DMS79 (cell line): ENCODE measurements at regions not wholly inside any gene's neighbourhood (a gene's known extent, or its start where the extent isn't known, plus 50 kb on each side); places are given as distances from the start of the nearest gene placed in this dataset.

Experiments
- DNase-seq: peaks from one replicate; lab custom pipeline; 2025; lab: John Stamatoyannopoulos, UW

DNA sequence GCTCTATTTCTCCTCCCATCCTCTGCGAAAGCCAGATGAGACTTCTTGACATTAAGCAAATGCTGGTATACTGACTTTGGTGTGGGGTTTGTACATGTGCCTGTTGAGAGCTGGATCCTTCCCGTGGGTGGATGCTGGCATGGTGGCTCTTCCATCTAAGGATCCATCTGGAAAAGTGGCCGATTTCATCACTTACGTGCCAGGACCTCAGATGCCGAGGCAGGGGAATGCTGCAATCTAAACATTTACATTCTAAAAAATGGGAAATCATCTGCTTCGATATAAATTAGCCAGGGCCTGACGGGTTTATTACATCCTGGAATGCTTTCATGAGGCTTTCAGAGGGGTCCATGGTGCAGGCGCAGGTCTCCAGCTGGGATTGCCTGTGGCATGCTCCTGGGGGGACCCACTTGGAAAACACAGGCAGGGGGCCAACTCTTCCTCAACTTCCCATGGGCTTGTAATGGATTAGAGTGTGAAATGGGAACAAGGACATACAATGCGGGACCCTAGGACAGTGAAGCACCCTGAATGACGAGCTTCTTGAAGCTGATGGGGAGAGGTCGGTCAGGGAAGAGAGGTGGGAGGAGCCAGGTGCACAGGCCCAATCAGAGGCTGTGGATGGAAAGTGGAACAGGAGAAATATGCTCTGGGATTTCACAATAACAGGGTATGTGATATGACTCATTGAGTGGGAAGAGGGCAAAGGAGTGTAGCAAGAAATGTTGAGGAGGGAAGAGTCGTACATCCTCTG, 105.5 kb upstream of the PITX1 start:
- no peak for DNase-seq

DNA sequence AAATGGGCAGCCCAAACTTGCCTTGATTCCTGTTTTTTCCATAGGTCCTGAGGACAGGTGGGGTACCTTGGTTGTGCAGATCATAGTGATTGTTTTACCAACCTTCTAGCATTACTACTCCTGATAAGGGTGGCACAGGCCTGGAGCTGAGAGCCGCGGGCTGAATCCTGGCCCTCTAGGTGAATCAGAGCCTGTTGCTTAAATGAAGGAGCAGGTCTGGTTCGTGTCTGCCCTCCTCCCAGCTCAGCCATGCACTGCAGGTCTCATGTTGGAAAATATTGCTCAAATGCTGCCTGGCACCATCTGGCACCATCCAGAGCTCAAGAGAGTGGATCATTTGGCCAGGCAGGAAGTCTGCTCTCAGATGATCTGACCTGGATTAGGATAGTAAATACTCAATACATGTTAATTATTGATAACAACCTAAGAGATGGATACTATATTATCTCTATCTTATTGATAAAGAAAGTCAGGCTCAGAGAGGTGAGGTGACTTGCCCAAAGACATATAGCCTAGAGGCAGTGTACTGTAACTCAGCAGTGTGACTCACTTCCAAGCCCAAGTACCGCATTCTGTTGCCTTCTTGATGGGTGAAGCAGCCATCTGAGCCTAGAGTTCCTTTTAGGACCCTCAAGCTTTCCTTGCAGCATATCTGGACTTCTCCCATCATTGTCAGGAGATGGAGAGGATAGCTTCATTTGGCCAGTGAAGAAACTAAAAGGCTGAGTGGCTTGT, 104.3 kb upstream of the PITX1 start:
- DNase-seq = no peak

DNA sequence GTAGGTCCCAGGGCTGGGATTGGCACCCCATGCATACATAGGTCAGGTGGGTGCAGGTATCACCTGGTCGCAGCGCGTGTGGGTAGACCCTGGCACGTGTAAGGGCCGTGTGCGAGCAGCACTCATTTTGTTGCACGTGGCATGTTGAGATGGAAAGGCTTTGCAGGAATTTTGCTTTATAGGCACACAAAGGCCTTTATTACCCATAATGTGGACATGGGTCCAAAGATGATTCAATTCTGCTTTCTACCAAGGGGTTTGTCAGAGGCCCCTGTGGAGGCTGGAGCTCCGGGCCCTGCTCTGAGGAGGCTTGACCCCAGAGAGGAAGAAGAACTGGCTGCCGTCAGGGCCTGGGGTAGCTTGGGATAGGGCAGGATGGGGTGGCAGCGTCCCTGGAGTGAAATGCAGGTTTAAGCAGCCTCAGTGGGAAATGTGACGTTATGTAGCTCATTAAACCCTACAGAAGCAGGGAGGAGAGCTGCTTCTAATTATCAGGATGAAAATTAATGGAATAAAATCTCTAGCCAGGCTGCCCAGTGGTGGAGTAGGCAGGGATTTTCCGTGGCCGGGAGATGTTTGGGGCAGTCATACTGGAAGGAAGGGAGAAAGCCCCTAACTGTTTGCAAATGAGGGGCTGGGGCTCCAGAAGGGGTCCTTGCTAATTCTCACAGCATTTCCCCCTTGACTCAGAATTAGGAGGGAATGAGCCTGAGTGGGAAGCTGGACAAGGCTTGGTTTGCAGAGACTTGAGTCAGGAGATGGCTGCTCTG, 103.3 kb upstream of the PITX1 start:
- no peak for DNase-seq

- no peak for DNase-seq
These were observed 102.5 kb upstream of the PITX1 start for GRCh38 chr5:135136546-135136945.

DNA sequence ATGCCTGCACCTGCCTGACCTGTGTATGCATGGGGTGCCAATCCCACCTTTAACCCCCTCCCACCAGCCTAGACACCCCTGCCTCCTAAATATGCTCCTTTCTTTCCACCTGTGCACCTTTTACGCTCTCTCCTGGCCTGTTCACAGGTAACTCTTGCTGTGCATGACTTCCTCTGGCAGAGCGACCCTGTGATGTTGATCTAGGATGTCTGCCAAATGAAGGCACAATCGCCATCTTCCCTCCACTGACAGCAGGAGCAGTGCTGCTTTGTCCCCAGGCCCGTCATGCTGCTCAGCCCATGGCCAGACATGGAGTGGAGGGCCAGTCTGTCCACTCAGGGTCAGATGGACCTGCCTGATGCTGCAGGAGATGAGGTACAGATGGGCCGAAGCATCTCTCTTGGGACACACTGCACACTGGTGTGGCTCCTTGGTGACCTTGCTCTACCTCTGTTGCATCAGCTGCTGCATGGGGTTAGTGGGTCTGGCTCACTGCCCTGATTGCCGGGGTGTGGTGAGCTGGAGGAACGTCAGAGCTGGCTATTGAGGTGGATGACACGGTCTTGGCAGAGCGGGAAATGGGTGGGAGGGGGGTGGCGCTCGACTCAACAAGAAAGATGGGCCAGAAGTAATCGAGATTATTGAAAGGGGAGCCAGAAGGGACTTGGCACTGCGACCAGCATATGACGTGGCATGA, 101.7 kb upstream of the PITX1 start:
- peak; percentile 84 for DNase-seq

DNA sequence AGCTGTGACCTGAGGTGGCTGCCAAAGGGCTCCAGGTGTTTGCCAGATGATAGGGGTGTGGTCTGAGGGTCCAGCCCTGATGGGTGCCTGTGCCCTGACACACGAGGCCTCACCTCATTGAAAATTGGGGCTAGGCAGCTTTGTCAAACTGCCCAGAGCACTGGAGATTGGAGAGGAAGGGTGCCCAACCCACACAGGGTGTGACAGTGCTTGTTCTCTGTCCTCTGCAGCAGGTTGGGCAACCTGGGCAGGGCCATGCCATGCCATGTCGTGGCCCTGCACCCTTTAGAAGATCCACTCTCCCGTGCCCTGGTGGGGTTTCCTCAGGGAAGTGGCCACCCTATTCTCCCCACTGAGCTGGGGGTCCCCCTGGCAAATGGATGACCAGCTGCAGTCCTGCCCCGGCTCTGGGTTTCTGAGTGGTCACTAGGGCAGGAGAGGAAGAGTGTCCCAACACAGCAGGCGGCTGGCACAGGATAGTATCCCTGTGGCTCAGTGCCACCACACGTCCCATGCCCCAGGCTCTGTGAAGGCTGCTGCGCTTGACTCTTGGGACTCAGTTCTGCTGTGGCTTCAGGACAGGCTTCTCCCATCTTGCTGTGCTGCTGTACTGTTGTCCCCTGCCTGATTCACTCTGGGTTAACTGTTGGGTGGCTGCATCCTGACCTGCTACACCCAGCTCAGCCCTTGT, 100.8 kb upstream of the PITX1 start:
- DNase-seq = peak; percentile 46

DNA sequence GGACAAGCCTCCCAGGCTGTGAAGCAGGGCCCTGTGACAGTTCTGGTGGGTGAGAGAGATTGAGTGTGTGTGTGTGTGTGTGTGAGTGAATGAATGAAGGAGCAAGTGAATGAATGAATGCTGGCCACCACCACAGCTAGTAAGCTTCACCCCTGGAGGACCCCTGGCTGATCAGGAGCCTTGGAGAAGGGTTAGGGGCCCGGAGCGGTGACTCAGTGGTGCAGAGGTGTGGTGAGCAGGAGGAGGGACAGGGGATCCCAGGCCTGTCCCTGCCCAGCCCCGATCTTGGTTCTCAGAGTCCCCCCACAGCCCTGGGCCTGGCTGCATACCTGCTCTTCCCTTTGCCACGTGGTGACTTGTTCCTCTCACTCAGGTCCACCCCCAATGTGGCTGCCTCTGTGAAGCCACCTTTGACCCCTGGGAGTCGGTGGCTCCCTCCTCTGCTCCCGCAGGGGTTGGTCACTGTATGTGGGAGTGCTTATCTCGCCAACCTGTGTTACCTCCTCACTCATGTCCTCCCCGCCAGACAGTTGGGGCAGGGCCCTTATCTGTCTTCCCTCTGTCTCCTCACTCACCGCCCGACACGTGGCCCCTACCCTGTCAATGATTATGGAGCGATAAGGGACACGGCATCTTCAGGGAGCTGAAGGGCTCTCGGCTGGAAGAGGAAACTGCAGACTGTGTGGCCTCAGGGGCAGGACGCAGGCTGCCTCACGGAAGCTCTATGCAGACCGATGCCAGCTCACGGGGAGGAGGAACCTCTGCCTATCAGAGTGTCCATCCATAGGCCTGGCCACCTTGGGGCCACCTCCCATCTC, 99.9 kb upstream of the PITX1 start:
- DNase-seq = no peak

GRCh38 chr5:135133181-135133580, 99.2 kb upstream of the PITX1 start:
- no peak for DNase-seq

DNA sequence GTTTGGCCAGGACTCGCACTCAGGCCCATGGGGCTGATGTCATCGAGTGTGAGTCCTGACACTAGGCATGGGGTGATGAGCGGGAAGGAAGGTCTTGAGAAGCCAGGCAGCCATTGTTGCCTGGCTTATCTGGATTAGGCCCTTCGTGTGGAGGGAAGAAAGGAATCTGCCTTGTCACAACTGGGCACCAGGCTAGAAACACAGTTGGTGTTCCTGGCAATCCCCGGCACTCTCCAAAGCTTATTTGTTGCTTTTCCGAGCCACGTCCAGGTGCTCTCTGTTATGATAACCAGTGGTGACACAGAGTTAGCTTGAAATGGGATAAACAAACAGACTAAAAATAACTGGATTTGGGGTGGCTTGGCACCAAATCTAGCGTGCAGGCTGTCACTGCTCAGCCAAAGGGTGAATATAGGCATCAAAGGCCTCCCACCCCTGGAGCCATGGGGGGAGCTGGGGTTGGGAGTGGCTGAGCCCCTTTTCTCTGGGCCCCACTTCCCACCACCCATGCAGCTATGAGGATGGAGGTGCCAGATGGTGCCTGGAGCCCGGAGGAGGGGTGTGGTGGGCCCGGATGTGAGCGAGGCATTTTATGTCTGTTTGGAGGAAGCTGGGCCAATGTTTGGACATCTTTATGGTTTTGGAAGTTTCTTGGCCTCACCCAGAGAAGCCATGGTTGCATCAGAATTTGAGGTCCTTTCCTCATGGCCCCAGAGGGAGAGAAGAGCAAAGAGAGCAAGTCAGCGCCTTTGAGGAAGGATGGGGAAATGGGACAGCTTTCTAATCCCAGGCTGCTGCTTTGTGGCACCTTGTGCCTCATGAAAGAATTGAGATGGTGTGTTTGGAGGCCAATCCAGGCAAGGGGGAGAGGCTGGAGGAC, 98.0 kb upstream of the PITX1 start:
- DNase-seq = no peak

GRCh38 chr5:135130261-135131215, 96.5 kb upstream of the PITX1 start:
- peak; percentile 12 for DNase-seq

DNA sequence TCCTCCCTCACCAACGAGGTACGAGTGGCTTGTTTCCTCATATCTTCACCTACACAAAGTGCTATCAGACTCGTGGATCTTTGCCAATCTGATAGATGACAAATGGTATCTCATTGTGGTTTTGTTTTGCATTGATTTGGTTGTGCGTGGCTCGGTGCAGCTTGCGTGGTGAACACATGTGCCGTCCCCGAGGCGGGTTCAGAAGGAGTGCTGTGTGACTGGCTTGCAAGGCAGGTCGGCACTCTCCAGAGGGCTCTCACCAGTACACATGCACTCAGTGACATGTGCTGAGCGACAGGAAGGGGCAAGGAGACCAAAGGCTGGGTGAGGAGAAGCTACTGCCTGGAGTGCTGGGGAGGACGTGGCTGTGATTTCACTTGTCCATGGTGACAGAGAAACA, 95.3 kb upstream of the PITX1 start:
- DNase-seq = no peak

DNA sequence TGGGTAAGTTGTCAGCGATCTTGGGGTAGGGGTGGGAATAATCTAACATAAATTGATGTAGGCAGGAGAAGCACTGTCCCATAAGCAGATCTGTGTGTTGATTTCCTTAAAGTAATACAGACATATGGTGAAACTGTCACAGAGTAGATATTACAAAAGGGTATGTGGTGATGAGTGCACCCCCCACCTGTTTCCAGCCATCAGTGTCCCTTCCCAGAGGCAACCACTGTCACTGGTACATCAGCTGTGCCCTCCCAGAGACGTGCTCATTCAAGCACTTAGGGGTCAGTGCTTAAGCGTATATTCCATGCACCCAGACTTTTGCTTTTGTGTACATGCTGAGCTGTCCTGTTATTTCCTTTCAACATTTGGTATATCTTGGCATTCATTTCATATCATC, 94.3 kb upstream of the PITX1 start:
- DNase-seq = no peak

GRCh38 chr5:135127439-135128240, 93.6 kb upstream of the PITX1 start:
- no peak for DNase-seq

DNA sequence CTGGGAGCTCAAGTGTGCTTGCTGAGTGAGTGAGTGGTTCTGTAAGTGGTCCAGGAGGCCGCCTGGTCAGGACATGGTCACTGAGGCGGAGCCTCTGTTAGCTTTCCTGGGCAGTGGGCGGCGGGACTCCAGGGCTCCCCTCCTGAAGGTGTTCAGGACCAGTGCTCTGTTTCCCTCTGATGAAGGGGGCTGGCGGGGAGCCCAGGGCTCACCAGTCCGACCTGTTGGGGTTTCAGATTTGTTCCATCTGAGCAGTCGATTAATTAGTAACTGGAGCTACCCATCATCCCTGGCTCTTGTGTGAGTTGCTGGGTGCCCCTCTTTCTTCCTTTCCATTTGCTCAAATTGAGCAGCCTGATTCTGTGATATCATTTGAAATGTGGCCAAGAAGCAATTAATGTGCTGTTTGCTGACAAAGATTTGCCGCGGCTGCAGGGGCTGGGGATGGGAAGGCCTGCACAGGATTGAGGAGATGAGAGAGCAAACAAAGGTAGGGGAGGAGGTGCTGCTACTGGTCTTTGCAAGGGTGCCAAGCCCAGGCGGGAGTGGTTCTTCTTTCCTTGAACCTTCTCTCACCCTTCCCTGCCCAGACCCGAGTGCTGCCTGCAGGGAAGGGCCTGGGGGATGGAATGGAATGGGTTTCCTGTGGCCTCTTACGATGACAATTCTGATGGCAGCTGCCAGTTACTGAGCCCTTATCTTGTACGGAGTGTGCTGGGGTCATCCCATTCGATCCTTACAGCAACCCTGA, 92.8 kb upstream of the PITX1 start:
- DNase-seq = peak; percentile 90

DNA sequence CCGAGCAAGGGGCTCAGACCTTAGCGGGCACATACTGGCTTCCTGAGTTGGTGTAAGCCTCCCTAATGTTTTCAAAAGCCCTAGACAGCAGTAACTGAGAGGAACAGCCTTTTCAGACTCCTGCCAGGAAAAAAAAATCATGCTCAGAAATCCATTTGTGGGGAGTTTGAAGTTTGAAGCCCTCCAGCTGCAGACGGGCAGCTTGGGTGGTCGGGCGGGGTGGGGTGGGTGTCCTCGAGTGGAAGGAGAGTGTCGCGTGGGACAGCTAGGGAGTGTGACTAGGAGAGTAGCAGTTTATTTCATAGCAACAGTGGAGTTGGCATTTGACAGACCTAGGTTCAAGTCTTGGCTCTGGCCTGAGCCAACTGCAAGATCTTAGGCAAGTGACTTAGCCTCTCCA, 90.7 kb upstream of the PITX1 start:
- DNase-seq = no peak

DNA sequence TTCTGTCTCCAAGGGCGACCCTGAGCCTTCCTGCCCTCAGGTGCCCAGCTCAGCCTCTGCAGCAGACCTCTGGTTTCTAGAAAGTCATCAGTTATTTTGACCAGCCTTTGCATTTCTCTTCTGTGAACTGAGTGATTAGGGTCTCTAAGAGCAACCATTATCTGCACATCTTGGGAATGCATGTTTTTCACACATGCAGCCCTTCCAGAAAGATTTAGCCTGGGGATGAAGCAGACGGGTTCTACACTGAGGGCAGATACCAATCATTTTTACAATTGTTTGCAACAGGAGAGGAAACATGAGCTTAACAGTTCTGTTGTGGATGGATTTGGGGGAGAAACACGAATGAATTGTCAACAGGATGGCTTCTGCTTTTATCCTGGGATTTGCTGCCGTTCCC, 90.1 kb upstream of the PITX1 start:
- DNase-seq = no peak

- DNase-seq = no peak
These were observed 88.8 kb upstream of the PITX1 start for GRCh38 chr5:135122797-135123196.
